ENCODE measurements at regions not wholly inside any gene's neighbourhood (a gene's known extent, or its start where the extent isn't known, plus 50 kb on each side); places are given as distances from the start of the nearest gene placed in this dataset.

- no peak for TF ChIP-seq EZH2phosphoT487 (IDR thresholded peaks at IDR 0.05; ENCODE audit: low read length)
- TF ChIP-seq CTCF (IDR thresholded peaks at IDR 0.05; ENCODE audit: low read length): no peak
- no peak for TF ChIP-seq EZH2 (optimal IDR thresholded peaks at IDR 0.05; ENCODE audit: low read depth, low read length)
Observed at GRCh38 chr2:57554348-57554747, 492.3 kb upstream of the VRK2 start.
